ENCODE measurements at regions not wholly inside any gene's neighbourhood (a gene's known extent, or its start where the extent isn't known, plus 50 kb on each side); places are given as distances from the start of the nearest gene placed in this dataset.

GRCh38 chr11:130720232-130721022 is 195.9 kb downstream of the SNX19 start:
- TF ChIP-seq CTCF (IDR thresholded peaks at IDR 0.05) = no peak
- no peak for TF ChIP-seq EZH2 (IDR thresholded peaks at IDR 0.05; ENCODE audit: borderline replicate concordance, insufficient read depth, low read depth, low read length, poor library complexity, severe bottlenecking)

All from B cell (primary cell).